Gastrocnemius medialis (tissue), 4 donors: ENCODE measurements at regions not wholly inside any gene's neighbourhood (a gene's known extent, or its start where the extent isn't known, plus 50 kb on each side); places are given as distances from the start of the nearest gene placed in this dataset.
A peak's percentile ranks its signal among the peaks of the same experiment; 100 is the strongest.

ENCODE experiments used
- POLR2A ChIP-seq, 2 donors: fragments of 450-650 bp; IDR thresholded peaks; one replicate each; pipeline ENCODE4 v1.6.1; 2017; ENCODE audit warnings: antibody characterized with exemption in 2 of 2, mild to moderate bottlenecking in 2 of 2, moderate library complexity in 2 of 2
- TF ChIP-seq, protein P1 (sequence below), 5 experiments: fragments of 450-650 bp in 3 of 5; fragments of 200-600 bp in 2 of 5; sonication (generic) in 2 of 5; IDR thresholded peaks in 4 of 5; conservative IDR thresholded peaks in 1 of 5; 1 replicate in 4 of 5; 2 replicates in 1 of 5; pipeline ENCODE4 v1.5.1; 2016 to 2019; ENCODE audit warnings: antibody characterized with exemption in 5 of 5, mild to moderate bottlenecking in 3 of 5, moderate library complexity in 3 of 5

DNA sequence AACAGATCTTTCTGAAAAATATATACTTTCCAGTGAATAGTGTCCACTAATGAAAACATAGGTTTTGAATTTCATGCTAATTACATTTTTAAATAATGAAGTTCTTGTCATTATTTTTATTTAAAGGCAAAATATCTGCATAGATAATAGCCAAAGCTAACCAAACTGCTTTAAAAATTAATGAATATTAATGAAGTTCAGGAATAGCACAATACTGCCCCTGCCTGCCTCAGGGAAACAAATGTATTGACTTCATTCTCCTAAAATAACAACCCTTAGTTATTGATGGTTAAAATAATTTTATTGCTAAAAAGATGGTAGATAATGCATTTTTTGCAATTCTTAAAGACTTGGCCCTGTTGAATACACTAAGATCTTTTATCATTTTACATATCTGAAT lies 103.6 kb upstream of the SSBP2 start:
- TF ChIP-seq, protein P1, sequence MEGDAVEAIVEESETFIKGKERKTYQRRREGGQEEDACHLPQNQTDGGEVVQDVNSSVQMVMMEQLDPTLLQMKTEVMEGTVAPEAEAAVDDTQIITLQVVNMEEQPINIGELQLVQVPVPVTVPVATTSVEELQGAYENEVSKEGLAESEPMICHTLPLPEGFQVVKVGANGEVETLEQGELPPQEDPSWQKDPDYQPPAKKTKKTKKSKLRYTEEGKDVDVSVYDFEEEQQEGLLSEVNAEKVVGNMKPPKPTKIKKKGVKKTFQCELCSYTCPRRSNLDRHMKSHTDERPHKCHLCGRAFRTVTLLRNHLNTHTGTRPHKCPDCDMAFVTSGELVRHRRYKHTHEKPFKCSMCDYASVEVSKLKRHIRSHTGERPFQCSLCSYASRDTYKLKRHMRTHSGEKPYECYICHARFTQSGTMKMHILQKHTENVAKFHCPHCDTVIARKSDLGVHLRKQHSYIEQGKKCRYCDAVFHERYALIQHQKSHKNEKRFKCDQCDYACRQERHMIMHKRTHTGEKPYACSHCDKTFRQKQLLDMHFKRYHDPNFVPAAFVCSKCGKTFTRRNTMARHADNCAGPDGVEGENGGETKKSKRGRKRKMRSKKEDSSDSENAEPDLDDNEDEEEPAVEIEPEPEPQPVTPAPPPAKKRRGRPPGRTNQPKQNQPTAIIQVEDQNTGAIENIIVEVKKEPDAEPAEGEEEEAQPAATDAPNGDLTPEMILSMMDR (IDR thresholded peaks at IDR 0.05 in 4 of 5, conservative IDR thresholded peaks at IDR 0.05 in 1 of 5): peak in 3 of 5 experiments; percentile 19 to 46 (median 20)
- no peak for TF ChIP-seq POLR2A (IDR thresholded peaks at IDR 0.05)
